Esophagus squamous epithelium (tissue), 5 donors: ENCODE measurements at regions not wholly inside any gene's neighbourhood (a gene's known extent, or its start where the extent isn't known, plus 50 kb on each side); places are given as distances from the start of the nearest gene placed in this dataset.

Source experiments
- DNase-seq: peaks from one replicate; lab custom pipeline; 2025; lab: John Stamatoyannopoulos, UW
- H3K27ac ChIP-seq, 4 donors: fragments of 200-600 bp; sonication (generic); one replicate each; pipeline ENCODE4 v1.5.1; 2016 to 2019; ENCODE audit warnings: mild to moderate bottlenecking in 1 of 4
- H3K27me3 ChIP-seq, 4 donors: fragments of 200-600 bp; sonication (generic); 1 replicate in 3 of 4; 2 replicates in 1 of 4; pipeline versions ENCODE4 v1.5.1 to v1.6.0; 2017 to 2021; ENCODE audit warnings: antibody characterized with exemption in 1 of 4
- H3K36me3 ChIP-seq, 3 donors: fragments of 200-600 bp; sonication (generic); one replicate each; pipeline ENCODE4 v1.5.1; 2016 to 2019
- H3K4me1 ChIP-seq, 3 donors: fragments of 200-600 bp; sonication (generic); one replicate each; pipeline ENCODE4 v1.5.1; 2017 to 2019
- H3K4me3 ChIP-seq, 4 donors: fragments of 200-600 bp; sonication (generic); 1 replicate in 3 of 4; 2 replicates in 1 of 4; pipeline ENCODE4 v1.5.1; 2016 to 2019; ENCODE audit warnings: mild to moderate bottlenecking in 2 of 4, moderate library complexity in 1 of 4
- H3K9me3 ChIP-seq, 3 donors: fragments of 200-600 bp; sonication (generic); one replicate each; pipeline ENCODE4 v1.5.1; 2016 to 2019
- POLR2A ChIP-seq, 4 donors: fragments of 450-650 bp; IDR thresholded peaks; one replicate each; pipeline ENCODE4 v1.6.1; 2017; ENCODE audit warnings: antibody characterized with exemption in 4 of 4, mild to moderate bottlenecking in 4 of 4, moderate library complexity in 3 of 4
- WGBS, 2 donors: methylation state at CpG; one replicate each; pipeline ENCODE4 v1.1.5; 2018; 5-methylcytosine and 5-hydroxymethylcytosine counted together
- intact Hi-C: fragments of 100-400 bp; cut with DNase I; formaldehyde crosslinking; loops from one replicate; pipeline ENCODE4 v1.15.0; 2022
- TF ChIP-seq, protein P1 (sequence below), 6 experiments: fragments of 450-650 bp in 4 of 6; fragments of 200-600 bp in 2 of 6; sonication (generic) in 2 of 6; IDR thresholded peaks; one replicate each; pipeline ENCODE4 v1.5.1; 2016 to 2019; ENCODE audit warnings: antibody characterized with exemption in 6 of 6, mild to moderate bottlenecking in 4 of 6, moderate library complexity in 4 of 6
- donor health status: DM: yes; HTN: yes; CAD: no.

DNA sequence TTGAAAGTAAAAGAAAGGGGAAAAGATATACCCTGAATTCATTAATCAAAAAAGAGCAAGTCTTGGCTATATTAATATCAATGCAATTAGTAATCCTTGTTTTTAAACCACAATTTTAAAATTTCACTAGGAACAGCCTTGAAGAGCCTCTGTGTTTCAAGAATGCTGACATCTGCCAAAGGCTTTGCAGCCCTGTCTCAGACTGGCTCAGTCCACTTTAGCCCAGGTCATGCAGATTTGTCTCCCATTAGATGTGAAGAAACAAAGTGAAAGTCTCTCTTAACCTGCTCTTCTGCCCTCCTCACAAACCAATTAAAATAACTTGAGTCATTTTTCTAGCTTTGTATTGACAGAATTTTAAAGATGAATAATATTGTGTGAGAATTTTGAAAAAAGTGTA, 102.7 kb upstream of the CARMIL1 start:
- Histone ChIP-seq H3K27ac (no peak overlapping the region), H3K36me3 (no peaks in the 10 kb centered on the region), H3K4me1 (peaks cover 5 to 59% (median 28%) of the 10 kb centered on the region in 3 donors), H3K9me3 (no peaks in the 10 kb centered on the region), H3K27me3 (no peaks in the 10 kb centered on the region), H3K4me3 (no peak overlapping the region)
- TF ChIP-seq, protein P1, sequence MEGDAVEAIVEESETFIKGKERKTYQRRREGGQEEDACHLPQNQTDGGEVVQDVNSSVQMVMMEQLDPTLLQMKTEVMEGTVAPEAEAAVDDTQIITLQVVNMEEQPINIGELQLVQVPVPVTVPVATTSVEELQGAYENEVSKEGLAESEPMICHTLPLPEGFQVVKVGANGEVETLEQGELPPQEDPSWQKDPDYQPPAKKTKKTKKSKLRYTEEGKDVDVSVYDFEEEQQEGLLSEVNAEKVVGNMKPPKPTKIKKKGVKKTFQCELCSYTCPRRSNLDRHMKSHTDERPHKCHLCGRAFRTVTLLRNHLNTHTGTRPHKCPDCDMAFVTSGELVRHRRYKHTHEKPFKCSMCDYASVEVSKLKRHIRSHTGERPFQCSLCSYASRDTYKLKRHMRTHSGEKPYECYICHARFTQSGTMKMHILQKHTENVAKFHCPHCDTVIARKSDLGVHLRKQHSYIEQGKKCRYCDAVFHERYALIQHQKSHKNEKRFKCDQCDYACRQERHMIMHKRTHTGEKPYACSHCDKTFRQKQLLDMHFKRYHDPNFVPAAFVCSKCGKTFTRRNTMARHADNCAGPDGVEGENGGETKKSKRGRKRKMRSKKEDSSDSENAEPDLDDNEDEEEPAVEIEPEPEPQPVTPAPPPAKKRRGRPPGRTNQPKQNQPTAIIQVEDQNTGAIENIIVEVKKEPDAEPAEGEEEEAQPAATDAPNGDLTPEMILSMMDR (IDR thresholded peaks at IDR 0.05), result no peak
- no peak for TF ChIP-seq POLR2A (IDR thresholded peaks at IDR 0.05)
- no peak for DNase-seq
- intact Hi-C loops, result no loop called here

DNA sequence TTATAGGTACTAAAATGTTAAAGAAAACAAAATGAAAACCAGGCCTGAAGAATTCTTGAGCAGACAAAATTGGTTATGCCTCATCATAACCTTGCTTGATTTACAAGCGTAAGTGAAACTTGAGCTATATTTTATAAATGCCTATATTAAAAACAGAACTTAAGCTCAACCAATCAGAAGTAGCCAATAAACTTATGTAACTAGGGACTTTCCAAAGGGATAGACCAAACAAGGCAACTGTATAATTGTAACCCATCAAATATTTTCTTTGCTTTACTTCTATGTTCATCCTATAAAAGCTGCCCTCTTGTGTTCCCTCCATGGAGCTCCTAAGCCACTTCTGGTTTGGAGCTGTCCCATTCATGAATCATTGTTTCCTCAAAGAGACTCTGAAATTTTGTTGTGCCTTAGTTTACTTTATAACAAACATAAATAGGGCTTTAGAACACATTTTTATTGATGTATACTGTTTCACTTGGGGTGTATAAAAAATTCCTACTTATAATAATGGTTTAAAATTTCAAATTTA, 101.6 kb upstream of the CARMIL1 start:
- DNase-seq, result no peak
- WGBS, 2 donors, result 83 to 90% methylated on average over 1 of the region's 1 CpG
- Histone ChIP-seq H3K36me3 (no peaks in the 10 kb centered on the region), H3K27me3 (no peaks in the 10 kb centered on the region), H3K4me1 (peaks cover 5 to 48% (median 23%) of the 10 kb centered on the region in 3 donors), H3K4me3 (no peak overlapping the region), H3K27ac (no peak overlapping the region), H3K9me3 (no peaks in the 10 kb centered on the region)
- TF ChIP-seq POLR2A (IDR thresholded peaks at IDR 0.05), result no peak
- TF ChIP-seq, protein P1 (IDR thresholded peaks at IDR 0.05), result no peak
- intact Hi-C loops, result no loop called here

DNA sequence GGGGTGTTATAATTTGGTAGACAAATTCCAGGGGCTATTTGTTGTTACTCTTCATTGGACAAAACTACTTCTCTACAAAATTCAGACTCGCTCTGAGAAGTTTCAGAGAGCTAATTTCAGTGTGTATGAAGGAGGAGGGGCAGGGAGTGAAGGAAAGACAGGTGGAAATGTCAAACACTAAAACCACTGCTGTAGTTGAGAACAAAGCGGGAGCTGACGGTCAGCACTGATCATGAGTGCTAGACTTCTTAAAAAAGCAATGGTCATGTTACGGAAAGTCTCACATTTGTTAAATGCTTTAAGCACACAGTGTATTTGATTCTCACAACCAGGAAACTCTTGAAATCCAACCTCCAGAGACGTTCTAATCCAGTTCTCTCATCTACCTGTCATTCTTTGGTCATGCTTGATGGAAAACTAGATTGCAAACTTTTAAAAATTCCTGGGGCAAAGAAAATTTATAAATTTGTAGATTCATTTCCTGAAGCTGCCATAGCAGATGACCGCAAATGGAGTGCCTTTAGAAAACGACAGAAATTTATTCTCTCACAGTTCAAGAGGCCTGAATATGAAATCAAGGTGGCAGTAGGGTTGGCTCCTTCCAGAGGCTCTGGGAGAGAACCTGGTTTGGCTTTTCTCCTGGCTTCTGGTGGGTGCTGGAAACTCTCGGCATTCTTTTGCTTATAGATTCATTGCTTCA, 100.7 kb upstream of the CARMIL1 start:
- intact Hi-C loops, result no loop called here
- WGBS, 2 donors, result 59 to 67% methylated on average over 8 of the region's 8 CpGs

DNA sequence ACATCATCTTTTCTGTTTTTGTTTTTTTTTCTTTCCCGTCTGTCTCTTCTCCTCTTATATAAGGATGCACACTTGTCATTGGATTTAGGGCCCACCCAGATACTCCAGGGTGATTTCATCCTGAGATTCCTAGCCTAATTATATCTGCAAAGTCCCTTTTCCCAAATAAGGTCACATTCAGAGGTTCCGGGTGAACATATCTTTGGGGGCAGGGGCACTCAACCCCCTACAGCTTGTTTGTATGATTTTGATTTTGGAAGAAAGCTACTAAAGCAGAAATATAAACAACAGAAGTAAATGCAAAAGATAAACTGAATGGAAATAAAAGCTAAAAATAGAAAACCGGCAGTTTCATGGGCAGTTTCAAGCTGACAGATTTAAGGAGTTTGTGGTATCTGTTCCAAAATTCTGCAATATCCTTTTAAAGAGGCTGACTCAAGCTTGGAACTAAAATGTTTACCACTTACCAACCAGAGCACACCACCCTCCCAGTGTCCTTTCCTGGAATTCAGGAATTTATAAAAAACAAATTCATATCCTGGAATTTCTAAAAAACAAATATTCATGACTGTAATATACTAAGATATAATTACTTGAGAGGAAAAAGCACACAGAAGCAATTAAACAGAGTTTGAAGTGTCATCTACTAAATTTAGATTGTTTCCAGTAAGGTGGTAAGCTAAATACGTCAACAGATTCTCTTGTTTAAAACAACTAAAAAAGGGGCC, 100.0 kb upstream of the CARMIL1 start:
- Histone ChIP-seq H3K27me3 (no peaks in the 10 kb centered on the region), H3K27ac (peak overlapping the region; percentile 14 to 68 (median 64)), H3K4me1 (peaks cover 2 to 32% (median 11%) of the 10 kb centered on the region in 3 donors), H3K4me3 (no peak overlapping the region), H3K36me3 (no peaks in the 10 kb centered on the region), H3K9me3 (no peaks in the 10 kb centered on the region)
- intact Hi-C loops, result no loop called here
- no peak for DNase-seq
- TF ChIP-seq, protein P1 (IDR thresholded peaks at IDR 0.05), result no peak
- no peak for TF ChIP-seq POLR2A (IDR thresholded peaks at IDR 0.05)
- WGBS, 2 donors, result 29 to 41% methylated on average over 4 of the region's 4 CpGs

More for the DNA sequence above, 100.7 kb upstream of the CARMIL1 start:
- Histone ChIP-seq H3K36me3 (no peaks in the 10 kb centered on the region), H3K27ac (peak overlapping the region; percentile 14 to 68 (median 57)), H3K9me3 (no peaks in the 10 kb centered on the region), H3K4me3 (no peak overlapping the region), H3K27me3 (no peaks in the 10 kb centered on the region), H3K4me1 (peaks cover 5 to 39% (median 18%) of the 10 kb centered on the region in 3 donors)
- TF ChIP-seq POLR2A (IDR thresholded peaks at IDR 0.05), result no peak
- TF ChIP-seq, protein P1 (IDR thresholded peaks at IDR 0.05), result no peak
- DNase-seq, result no peak
